HEK293 (cell line): ENCODE measurements at regions not wholly inside any gene's neighbourhood (a gene's known extent, or its start where the extent isn't known, plus 50 kb on each side); places are given as distances from the start of the nearest gene placed in this dataset.

ENCODE experiments used
- CTCF ChIA-PET: fragments of 350-600 bp; formaldehyde crosslinking; extraction: SDS; loops from one replicate; lab custom pipeline; 2021; ENCODE audit warnings: antibody characterized with exemption; lab: Yijun Ruan, JAX
- POLR2A ChIA-PET: fragments of 300-600 bp; formaldehyde crosslinking; extraction: SDS; loops from one replicate; lab custom pipeline; 2020; ENCODE audit warnings: antibody characterized with exemption, inconsistent platforms; lab: Yijun Ruan, JAX
- H3K27ac ChIP-seq: fragments of 200-500 bp; sonication (Bioruptor generic); 2 replicates; pipeline ENCODE4 v1.5.1; 2014; ENCODE audit warnings: low read depth, low read length, control low read depth, inconsistent platforms; ENCODE audit errors: extremely low read depth
- H3K36me3 ChIP-seq, 2 experiments: fragments of 200-500 bp in 1 of 2; sonication (Bioruptor generic) in 1 of 2; 1 replicate in 1 of 2; 2 replicates in 1 of 2; pipeline ENCODE4 v1.5.1; 2014 to 2017; ENCODE audit warnings: inconsistent platforms in 2 of 2, low read length in 2 of 2; ENCODE audit not compliant: control insufficient read depth in 2 of 2, insufficient read depth in 1 of 2
- H3K4me1 ChIP-seq: fragments of 200-500 bp; sonication (Bioruptor generic); 2 replicates; pipeline ENCODE4 v1.5.1; 2014; ENCODE audit warnings: mild to moderate bottlenecking, low read length, inconsistent platforms; ENCODE audit not compliant: control insufficient read depth, insufficient read depth
- H3K4me3 ChIP-seq: 2 replicates; pipeline ENCODE4 v1.5.1; 2011; ENCODE audit warnings: low read depth, mild to moderate bottlenecking, control low read depth, low read length, moderate library complexity
- H3K9me3 ChIP-seq: fragments of 200-500 bp; sonication (Bioruptor generic); 2 replicates; pipeline ENCODE4 v1.5.1; 2014; ENCODE audit warnings: low read depth, low read length, inconsistent platforms; ENCODE audit not compliant: control insufficient read depth, insufficient read depth
- HIC1 ChIP-seq: fragments of 450-650 bp; formaldehyde crosslinking; IDR thresholded peaks from 2 replicates; pipeline ENCODE4 v1.5.1; 2016; ENCODE audit warnings: missing biosample characterization, missing genetic modification characterization
- KLF16 ChIP-seq: fragments of 450-650 bp; formaldehyde crosslinking; IDR thresholded peaks from 2 replicates; pipeline ENCODE4 v1.5.1; 2017; ENCODE audit warnings: missing biosample characterization, missing genetic modification characterization
- KLF7 ChIP-seq: fragments of 450-650 bp; formaldehyde crosslinking; IDR thresholded peaks from 2 replicates; pipeline ENCODE4 v1.5.1; 2016; ENCODE audit warnings: missing biosample characterization, missing genetic modification characterization, borderline replicate concordance
- KLF8 ChIP-seq: fragments of 450-650 bp; formaldehyde crosslinking; IDR thresholded peaks from 2 replicates; pipeline ENCODE4 v1.5.1; 2016; ENCODE audit warnings: missing biosample characterization, missing genetic modification characterization
- YY1 ChIP-seq: fragments of 450-650 bp; formaldehyde crosslinking; IDR thresholded peaks from 2 replicates; pipeline ENCODE4 v1.5.1; 2018; ENCODE audit warnings: missing biosample characterization, missing genetic modification characterization
- ZFP3 ChIP-seq: fragments of 450-650 bp; formaldehyde crosslinking; IDR thresholded peaks from 2 replicates; pipeline ENCODE4 v1.5.1; 2016; ENCODE audit warnings: low read depth, missing biosample characterization, missing genetic modification characterization
- ZNF133 ChIP-seq: fragments of 450-650 bp; formaldehyde crosslinking; IDR thresholded peaks from 2 replicates; pipeline ENCODE4 v1.5.1; 2016; ENCODE audit warnings: missing biosample characterization, missing genetic modification characterization
- ZNF140 ChIP-seq: fragments of 450-650 bp; formaldehyde crosslinking; IDR thresholded peaks from 2 replicates; pipeline ENCODE4 v1.5.1; 2016; ENCODE audit warnings: missing biosample characterization, missing genetic modification characterization
- ZNF155 ChIP-seq: fragments of 450-650 bp; formaldehyde crosslinking; IDR thresholded peaks from 2 replicates; pipeline ENCODE4 v1.5.1; 2016; ENCODE audit warnings: missing biosample characterization, missing genetic modification characterization
- ZNF202 ChIP-seq: fragments of 450-650 bp; formaldehyde crosslinking; IDR thresholded peaks from 2 replicates; pipeline ENCODE4 v1.5.1; 2016; ENCODE audit warnings: missing biosample characterization, missing genetic modification characterization, borderline replicate concordance
- ZNF223 ChIP-seq: fragments of 450-650 bp; formaldehyde crosslinking; IDR thresholded peaks from 2 replicates; pipeline ENCODE4 v1.5.1; 2016; ENCODE audit warnings: missing biosample characterization, missing genetic modification characterization
- ZNF394 ChIP-seq: fragments of 450-650 bp; formaldehyde crosslinking; IDR thresholded peaks from 2 replicates; pipeline ENCODE4 v1.5.1; 2016; ENCODE audit warnings: missing biosample characterization, missing genetic modification characterization, mild to moderate bottlenecking, moderate library complexity, borderline replicate concordance
- ZNF404 ChIP-seq: fragments of 450-650 bp; formaldehyde crosslinking; IDR thresholded peaks from 2 replicates; pipeline ENCODE4 v1.5.1; 2017; ENCODE audit warnings: missing biosample characterization, missing genetic modification characterization
- ZNF518A ChIP-seq: fragments of 450-650 bp; formaldehyde crosslinking; conservative IDR thresholded peaks from 2 replicates; pipeline ENCODE4 v1.5.1; 2016; ENCODE audit warnings: low read depth, missing biosample characterization, missing genetic modification characterization
- ZNF624 ChIP-seq: fragments of 450-650 bp; formaldehyde crosslinking; IDR thresholded peaks from 2 replicates; pipeline ENCODE4 v1.5.1; 2017; ENCODE audit warnings: missing biosample characterization, missing genetic modification characterization
- ZNF670 ChIP-seq: fragments of 450-650 bp; formaldehyde crosslinking; IDR thresholded peaks from 2 replicates; pipeline ENCODE4 v1.5.1; 2016; ENCODE audit warnings: missing biosample characterization, missing genetic modification characterization, low read depth
- ZNF768 ChIP-seq: fragments of 450-650 bp; formaldehyde crosslinking; IDR thresholded peaks from 2 replicates; pipeline ENCODE4 v1.5.1; 2018; ENCODE audit warnings: missing biosample characterization, mild to moderate bottlenecking, missing genetic modification characterization
- TF ChIP-seq, protein P1 (sequence below): fragments of 450-650 bp; formaldehyde crosslinking; IDR thresholded peaks from 2 replicates; pipeline ENCODE4 v1.5.1; 2017; ENCODE audit warnings: missing biosample characterization, missing genetic modification characterization
- TF ChIP-seq, protein P2 (sequence below): fragments of 450-650 bp; formaldehyde crosslinking; IDR thresholded peaks from 2 replicates; pipeline ENCODE4 v1.5.1; 2016; ENCODE audit warnings: missing biosample characterization, missing genetic modification characterization

DNA sequence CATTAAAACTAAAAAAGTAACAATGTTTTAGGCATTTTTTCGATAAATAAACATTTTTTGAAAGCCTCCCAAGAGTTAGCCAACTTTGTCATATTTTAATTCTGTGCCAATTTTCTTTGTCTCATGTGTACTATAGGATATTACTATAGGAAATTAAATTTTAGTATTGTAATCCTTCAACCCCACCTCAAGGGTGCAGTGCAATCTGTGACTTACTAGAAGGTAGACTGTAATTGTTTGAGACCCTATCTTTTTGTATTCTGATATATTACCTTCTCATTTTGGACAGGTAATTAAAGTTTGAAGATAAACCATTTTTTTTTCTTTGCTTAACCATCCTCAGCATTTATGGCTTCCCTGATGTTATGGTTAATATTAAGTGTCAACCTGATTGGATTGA lies 457.8 kb downstream of the PCDH20 start:
- H3K36me3 ChIP-seq, result no peaks in the 10 kb centered on the region
- no peaks in the 10 kb centered on the region for H3K4me1 ChIP-seq
- TF ChIP-seq ZNF518A (tag by site-specific recombination) (no peak), ZNF133 (tag by site-specific recombination) (no peak), KLF8 (tag by site-specific recombination) (no peak), ZNF223 (tag by site-specific recombination) (no peak), ZNF155 (no peak), ZNF768 (tag by site-specific recombination) (no peak), YY1 (tag by site-specific recombination) (no peak), ZFP3 (tag by site-specific recombination) (no peak), ZNF404 (tag by site-specific recombination) (no peak), HIC1 (tag by site-specific recombination) (no peak), KLF16 (tag by site-specific recombination) (no peak), ZNF140 (no peak), ZNF670 (tag by site-specific recombination) (no peak), ZNF394 (tag by site-specific recombination) (no peak), ZNF624 (no peak), ZNF202 (tag by site-specific recombination) (no peak), KLF7 (tag by site-specific recombination) (no peak)
- TF ChIP-seq, protein P1, sequence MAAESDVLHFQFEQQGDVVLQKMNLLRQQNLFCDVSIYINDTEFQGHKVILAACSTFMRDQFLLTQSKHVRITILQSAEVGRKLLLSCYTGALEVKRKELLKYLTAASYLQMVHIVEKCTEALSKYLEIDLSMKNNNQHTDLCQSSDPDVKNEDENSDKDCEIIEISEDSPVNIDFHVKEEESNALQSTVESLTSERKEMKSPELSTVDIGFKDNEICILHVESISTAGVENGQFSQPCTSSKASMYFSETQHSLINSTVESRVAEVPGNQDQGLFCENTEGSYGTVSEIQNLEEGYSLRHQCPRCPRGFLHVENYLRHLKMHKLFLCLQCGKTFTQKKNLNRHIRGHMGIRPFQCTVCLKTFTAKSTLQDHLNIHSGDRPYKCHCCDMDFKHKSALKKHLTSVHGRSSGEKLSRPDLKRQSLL (tag by site-specific recombination), result no peak
- TF ChIP-seq, protein P2, sequence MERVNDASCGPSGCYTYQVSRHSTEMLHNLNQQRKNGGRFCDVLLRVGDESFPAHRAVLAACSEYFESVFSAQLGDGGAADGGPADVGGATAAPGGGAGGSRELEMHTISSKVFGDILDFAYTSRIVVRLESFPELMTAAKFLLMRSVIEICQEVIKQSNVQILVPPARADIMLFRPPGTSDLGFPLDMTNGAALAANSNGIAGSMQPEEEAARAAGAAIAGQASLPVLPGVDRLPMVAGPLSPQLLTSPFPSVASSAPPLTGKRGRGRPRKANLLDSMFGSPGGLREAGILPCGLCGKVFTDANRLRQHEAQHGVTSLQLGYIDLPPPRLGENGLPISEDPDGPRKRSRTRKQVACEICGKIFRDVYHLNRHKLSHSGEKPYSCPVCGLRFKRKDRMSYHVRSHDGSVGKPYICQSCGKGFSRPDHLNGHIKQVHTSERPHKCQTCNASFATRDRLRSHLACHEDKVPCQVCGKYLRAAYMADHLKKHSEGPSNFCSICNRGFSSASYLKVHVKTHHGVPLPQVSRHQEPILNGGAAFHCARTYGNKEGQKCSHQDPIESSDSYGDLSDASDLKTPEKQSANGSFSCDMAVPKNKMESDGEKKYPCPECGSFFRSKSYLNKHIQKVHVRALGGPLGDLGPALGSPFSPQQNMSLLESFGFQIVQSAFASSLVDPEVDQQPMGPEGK (tag by site-specific recombination), result no peak
- TF ChIP-seq, all 188 proteins: peak for 0
- Histone ChIP-seq H3K4me3 (no peak overlapping the region), H3K27ac (no peak overlapping the region), H3K9me3 (no peaks in the 10 kb centered on the region)
- CTCF ChIA-PET, result no interaction called here
- POLR2A ChIA-PET, result no interaction called here
